Stimulated activated naive CD4-positive, alpha-beta T cell (primary cell): ENCODE measurements at regions not wholly inside any gene's neighbourhood (a gene's known extent, or its start where the extent isn't known, plus 50 kb on each side); places are given as distances from the start of the nearest gene placed in this dataset.
"Not testable (repeated sequence)": the region's sequence is repeated elsewhere in the genome, so short reads cannot be mapped to it uniquely, and the experiment has no call there.

Experiments
- DNase-seq, 6 experiments: peaks; one replicate each; lab custom pipeline; 2025; lab: John Stamatoyannopoulos, UW

DNA sequence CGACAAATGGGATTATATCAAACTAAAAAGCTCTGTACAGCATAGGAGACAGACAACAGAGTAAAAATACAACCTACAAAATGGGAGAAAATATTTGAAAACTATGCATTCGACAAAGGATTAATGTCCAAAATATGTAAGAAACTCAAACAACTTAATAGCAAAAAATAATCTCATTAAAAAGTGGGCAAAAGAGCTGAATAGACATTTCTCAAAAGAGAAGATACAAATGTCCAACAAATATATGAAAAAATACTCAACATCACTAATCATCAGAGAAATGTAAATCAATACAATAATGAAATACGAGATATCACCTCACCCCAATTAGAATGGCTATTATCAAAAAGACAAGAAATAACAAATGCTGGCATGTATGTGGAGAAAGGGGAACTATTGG, 272.9 kb downstream of the KLHL13 start:
- no peak for DNase-seq

- DNase-seq, result no peak
These were observed 276.0 kb downstream of the KLHL13 start for GRCh38 chrX:117840645-117841044.

DNA sequence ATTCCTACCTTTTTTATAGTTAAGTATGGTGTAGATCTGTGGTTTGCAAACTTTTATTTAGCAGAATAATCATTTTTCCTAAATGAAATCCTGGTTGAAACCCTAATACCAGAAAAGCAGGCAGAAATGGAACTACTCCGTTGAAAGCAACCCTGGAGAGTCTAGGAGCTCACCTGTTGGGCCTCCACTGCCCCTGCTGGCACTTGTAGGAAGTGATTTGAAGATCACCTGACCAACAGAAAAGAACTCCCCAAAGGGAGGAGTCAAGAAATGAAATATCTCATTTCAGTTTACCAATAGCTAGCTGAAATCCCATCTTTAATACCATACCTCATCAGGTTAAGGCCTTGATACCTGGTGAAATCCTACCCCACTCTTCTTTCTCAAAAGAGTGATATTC, 277.1 kb downstream of the KLHL13 start:
- no peak for DNase-seq

DNA sequence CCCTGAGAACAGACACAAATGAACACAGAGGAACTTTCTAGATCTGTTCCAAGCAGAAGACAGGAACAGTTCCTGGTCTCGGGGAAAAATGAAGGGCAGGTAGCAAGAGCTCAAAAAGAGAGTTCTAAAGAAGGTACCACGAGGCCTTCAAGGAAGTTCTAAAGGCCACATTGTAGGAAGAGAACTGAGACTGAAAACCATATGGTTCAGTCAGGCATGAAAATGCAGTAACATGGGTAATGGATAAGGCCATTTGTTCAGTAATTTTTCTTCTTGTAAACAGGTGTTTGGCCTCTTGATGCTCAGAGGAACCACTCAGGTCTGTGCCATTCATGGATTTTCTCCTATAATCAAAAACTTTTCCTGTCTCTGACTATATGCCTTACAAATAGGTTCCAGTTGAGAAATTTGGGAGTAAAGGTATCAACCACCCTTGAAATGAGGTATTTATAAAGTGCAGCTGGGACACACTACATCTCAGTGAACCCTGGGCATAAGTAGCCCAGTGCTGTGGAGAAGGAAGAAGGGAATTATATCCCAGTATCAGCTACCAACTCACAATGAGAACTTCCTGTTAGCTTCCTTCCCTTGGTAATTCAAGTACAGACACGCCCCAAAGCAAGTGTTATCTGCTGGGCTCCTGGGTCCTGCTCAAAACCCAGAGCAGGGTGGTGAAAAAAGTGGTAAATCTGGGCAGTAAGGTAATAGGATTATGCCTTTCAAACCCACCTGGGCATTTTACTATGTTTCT, 277.9 kb downstream of the KLHL13 start:
- no peak for DNase-seq

DNA sequence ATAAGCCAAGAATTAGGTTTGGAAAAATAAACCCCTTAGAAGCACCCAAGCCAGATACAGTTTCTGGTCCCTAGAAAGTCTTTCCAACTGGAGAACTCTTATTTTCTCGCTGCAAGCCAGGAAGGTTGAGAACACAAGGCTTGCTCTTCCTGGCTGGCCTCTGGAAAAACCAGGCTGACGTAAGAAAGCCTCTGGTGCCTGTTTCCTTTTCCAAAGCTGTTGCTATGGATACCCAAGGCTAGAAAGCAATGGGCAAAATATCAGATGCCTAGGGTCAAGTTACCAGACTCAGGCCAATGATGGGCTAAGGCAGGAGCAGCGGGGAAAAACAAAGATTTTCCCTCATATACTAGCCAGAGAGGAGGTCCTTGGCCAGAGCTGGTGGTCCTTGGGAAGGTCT, 281.6 kb downstream of the KLHL13 start:
- DNase-seq, result no peak

DNA sequence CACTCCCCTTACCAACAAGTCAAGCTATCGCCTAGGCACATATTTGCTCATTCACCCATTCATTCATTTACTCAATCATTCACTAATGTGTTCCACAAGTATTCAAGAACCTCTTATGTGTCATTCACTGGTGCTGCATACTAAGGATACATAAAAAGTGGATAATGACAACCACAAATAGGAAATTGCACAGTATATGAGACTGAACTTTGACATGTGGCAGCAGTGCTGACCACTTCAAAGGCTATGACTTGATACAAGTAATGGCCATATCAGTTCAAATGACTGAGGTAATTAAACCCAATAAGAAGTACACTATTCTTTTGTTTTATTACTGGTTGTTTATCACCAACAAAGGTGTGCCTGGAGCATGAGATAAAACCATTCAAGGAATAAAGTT, 282.5 kb downstream of the KLHL13 start:
- DNase-seq, result no peak

- DNase-seq, result not testable (repeated sequence)
These were observed 295.1 kb downstream of the KLHL13 start for GRCh38 chrX:117821472-117821871.

- DNase-seq, result peak in 1 of 6 experiments; percentile 0
These were observed 308.2 kb downstream of the KLHL13 start for GRCh38 chrX:117808426-117808825.

DNA sequence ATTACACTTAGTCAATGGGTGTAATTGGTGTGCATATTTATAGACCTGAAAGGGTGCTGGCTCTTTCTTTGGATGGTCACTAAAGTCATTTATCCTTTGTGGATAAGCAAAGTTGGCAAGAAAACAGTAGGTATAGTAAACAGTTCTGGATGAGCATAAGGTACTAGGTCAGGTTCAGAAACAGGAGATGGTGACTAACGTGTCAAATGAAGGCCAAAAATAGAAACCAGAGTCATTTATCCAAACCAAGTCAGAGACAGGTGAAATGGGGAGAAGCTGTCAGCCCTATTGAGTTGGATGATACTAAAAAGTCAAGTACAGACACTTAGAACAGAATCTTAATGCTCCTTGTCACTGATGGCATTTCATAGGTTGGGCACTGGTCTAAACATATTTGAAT, 313.1 kb downstream of the KLHL13 start:
- no peak for DNase-seq

DNA sequence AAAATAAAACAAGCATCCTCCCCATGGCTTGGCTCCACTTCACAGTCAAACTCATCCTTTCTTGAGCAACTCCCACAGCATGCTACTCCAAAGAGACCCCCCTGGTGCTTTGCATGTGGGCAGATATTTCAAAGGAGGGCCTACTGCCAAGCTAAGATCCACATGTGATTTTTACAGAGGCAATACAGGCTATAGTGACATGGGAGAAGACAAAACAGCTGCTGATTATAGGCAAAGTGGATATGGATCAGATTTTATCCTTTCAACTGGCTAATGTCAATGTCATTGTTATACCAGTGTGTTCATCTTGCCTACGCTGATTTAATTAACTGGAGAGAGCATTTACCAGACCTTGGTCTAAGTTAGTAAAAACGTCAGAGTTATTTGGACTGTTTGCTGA, 328.3 kb downstream of the KLHL13 start:
- no peak for DNase-seq

- DNase-seq, result no peak
These were observed 345.2 kb downstream of the KLHL13 start for GRCh38 chrX:117771384-117771783.

GRCh38 chrX:117768861-117769604, 347.6 kb downstream of the KLHL13 start:
- DNase-seq, result no peak

- DNase-seq, result no peak
These were observed 351.4 kb downstream of the KLHL13 start for GRCh38 chrX:117765211-117765610.

DNA sequence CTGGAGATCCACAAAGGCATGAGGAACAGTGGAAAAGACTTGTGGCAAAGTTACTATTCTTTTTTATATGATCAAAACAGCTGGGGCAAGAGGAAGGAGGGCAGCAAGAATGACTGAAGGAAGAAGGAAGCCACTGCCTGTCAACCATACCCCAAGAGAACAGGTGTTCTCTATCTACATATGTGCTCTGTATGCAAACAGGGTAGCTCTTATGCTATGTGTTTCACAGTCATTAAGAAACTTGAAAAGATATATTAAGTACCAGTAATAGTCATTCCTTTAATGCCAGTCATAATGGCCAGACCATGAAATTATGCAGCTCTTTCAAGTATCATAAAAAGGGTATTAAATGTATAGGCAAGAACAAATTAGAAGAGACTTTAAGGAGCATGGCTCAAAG, 363.9 kb downstream of the KLHL13 start:
- DNase-seq, result no peak

GRCh38 chrX:117751155-117751554, 365.5 kb downstream of the KLHL13 start:
- no peak for DNase-seq

GRCh38 chrX:117744958-117745357, 371.7 kb downstream of the KLHL13 start:
- DNase-seq, result no peak

- DNase-seq, result no peak
These were observed 372.9 kb downstream of the KLHL13 start for GRCh38 chrX:117743469-117744251.

- no peak for DNase-seq
These were observed 403.2 kb downstream of the KLHL13 start for GRCh38 chrX:117713411-117713810.

GRCh38 chrX:117711782-117712181, 404.8 kb downstream of the KLHL13 start:
- no peak for DNase-seq

GRCh38 chrX:117707948-117708743, 408.5 kb downstream of the KLHL13 start:
- no peak for DNase-seq

DNA sequence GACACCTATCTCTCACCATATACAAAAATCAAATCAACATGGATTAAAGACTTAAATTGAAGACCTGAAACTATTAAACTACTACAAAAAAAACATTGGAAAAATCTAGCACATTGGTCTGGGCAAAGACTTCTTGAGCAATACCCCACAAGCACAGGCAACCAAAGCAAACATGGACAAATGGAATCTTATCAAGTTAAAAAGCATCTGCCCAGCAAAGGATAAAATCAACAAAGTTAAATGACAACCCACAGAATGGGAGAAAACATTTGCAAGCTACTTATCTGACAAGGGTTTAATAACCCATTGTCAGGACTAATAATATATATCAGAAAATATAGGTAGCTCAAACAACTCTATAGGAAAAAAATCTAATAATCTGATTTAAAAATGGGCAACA, 415.6 kb downstream of the KLHL13 start:
- no peak for DNase-seq

GRCh38 chrX:117689956-117690355, 426.7 kb downstream of the KLHL13 start:
- no peak for DNase-seq
